A549 (cell line): ENCODE measurements at regions not wholly inside any gene's neighbourhood (a gene's known extent, or its start where the extent isn't known, plus 50 kb on each side); places are given as distances from the start of the nearest gene placed in this dataset.
"Not testable (repeated sequence)": the region's sequence is repeated elsewhere in the genome, so short reads cannot be mapped to it uniquely, and the experiment has no call there.

Experiments
- EHMT2 ChIP-seq: fragments of 200-600 bp; sonication (generic); IDR thresholded peaks from 2 replicates; pipeline ENCODE4 v1.6.1; 2016; ENCODE audit warnings: antibody characterized with exemption, low read depth, mild to moderate bottlenecking, moderate library complexity
- JUN ChIP-seq, 2 experiments: fragments of >200 bp; sonication (Bioruptor Twin); formaldehyde crosslinking; IDR thresholded peaks; 2 replicates in 1 of 2; 3 replicates in 1 of 2; pipeline ENCODE4 v1.6.1; 2016 to 2017
- KDM1A ChIP-seq: fragments of 200-600 bp; sonication (generic); IDR thresholded peaks from 2 replicates; pipeline ENCODE4 v1.6.1; 2016; ENCODE audit warnings: low read depth, mild to moderate bottlenecking
- POLR2A ChIP-seq: IDR thresholded peaks from 2 replicates; pipeline ENCODE4 v1.6.1; 2012; ENCODE audit warnings: mild to moderate bottlenecking, low read length
- POLR2AphosphoS2 ChIP-seq: conservative IDR thresholded peaks from 2 replicates; pipeline ENCODE4 v1.6.1; 2012; ENCODE audit warnings: low read length, improper control_type of control experiment, inconsistent platforms
- RCOR1 ChIP-seq: fragments of 150-350 bp; IDR thresholded peaks from 2 replicates; pipeline ENCODE4 v1.6.1; 2014; ENCODE audit warnings: antibody characterized with exemption, low read length, low read depth
- TF ChIP-seq, protein P1 (sequence below): IDR thresholded peaks from 2 replicates; pipeline ENCODE4 v1.6.1; 2012
- TF ChIP-seq, protein P2 (sequence below): fragments of >200 bp; sonication (Bioruptor Twin); formaldehyde crosslinking; IDR thresholded peaks from 3 replicates; pipeline ENCODE4 v1.5.1; 2016

DNA sequence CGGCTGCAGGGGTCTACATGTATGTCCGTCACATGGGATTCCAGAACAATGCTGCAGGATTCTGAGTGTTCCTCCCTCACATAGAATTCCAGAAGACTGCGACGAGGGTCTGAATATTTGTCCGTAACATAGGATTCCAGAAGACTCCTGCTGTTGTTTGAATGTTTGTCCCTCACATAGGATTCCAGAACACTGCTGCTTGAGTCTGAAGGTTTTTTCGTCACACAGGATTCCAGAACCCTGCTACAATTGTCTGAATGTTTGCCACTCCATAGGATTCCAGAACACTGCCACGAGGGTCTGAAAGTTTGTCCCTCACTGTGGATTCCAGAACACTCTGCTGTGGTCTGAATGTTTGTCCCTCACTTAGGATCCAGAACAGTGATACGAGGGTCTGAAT is 217.5 kb downstream of the FOXD4L6 start:
- TF ChIP-seq, protein P1, sequence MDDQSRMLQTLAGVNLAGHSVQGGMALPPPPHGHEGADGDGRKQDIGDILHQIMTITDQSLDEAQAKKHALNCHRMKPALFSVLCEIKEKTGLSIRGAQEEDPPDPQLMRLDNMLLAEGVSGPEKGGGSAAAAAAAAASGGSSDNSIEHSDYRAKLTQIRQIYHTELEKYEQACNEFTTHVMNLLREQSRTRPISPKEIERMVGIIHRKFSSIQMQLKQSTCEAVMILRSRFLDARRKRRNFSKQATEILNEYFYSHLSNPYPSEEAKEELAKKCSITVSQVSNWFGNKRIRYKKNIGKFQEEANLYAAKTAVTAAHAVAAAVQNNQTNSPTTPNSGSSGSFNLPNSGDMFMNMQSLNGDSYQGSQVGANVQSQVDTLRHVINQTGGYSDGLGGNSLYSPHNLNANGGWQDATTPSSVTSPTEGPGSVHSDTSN, result not testable (repeated sequence)
- TF ChIP-seq EHMT2; POLR2AphosphoS2; JUN (IDR thresholded peaks at IDR 0.05); POLR2A; RCOR1; KDM1A: not testable (repeated sequence)
- TF ChIP-seq, protein P2, sequence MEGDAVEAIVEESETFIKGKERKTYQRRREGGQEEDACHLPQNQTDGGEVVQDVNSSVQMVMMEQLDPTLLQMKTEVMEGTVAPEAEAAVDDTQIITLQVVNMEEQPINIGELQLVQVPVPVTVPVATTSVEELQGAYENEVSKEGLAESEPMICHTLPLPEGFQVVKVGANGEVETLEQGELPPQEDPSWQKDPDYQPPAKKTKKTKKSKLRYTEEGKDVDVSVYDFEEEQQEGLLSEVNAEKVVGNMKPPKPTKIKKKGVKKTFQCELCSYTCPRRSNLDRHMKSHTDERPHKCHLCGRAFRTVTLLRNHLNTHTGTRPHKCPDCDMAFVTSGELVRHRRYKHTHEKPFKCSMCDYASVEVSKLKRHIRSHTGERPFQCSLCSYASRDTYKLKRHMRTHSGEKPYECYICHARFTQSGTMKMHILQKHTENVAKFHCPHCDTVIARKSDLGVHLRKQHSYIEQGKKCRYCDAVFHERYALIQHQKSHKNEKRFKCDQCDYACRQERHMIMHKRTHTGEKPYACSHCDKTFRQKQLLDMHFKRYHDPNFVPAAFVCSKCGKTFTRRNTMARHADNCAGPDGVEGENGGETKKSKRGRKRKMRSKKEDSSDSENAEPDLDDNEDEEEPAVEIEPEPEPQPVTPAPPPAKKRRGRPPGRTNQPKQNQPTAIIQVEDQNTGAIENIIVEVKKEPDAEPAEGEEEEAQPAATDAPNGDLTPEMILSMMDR, result not testable (repeated sequence)
